Astrocyte of the cerebellum (primary cell): ENCODE measurements at regions not wholly inside any gene's neighbourhood (a gene's known extent, or its start where the extent isn't known, plus 50 kb on each side); places are given as distances from the start of the nearest gene placed in this dataset.

ENCODE experiments used
- DNase-seq: peaks from one replicate; pipeline ENCODE4 v3.0.0-alpha.2; 2011; ENCODE audit warnings: low read depth
- H3K4me3 ChIP-seq: 2 replicates; pipeline ENCODE4 v1.5.1; 2011; ENCODE audit warnings: mild to moderate bottlenecking, low read depth, low read length, moderate library complexity
- CTCF ChIP-seq: IDR thresholded peaks from 2 replicates; pipeline ENCODE4 v1.5.1; 2012; ENCODE audit warnings: low read length, low read depth, moderate library complexity, mild to moderate bottlenecking; ENCODE audit errors: missing control alignments
- in situ Hi-C: cut with HindIII; loops from 2 replicates; pipeline ENCODE4 v1.10.0; 2017; ENCODE audit warnings: low sequenced_read_pairs

- no peak overlapping the region for H3K4me3 ChIP-seq
- in situ Hi-C loops, result no loop called here
- no peak for DNase-seq
- no peak for TF ChIP-seq CTCF
Observed at GRCh38 chr7:119572132-119572531, 700.8 kb upstream of the KCND2 start.

DNA sequence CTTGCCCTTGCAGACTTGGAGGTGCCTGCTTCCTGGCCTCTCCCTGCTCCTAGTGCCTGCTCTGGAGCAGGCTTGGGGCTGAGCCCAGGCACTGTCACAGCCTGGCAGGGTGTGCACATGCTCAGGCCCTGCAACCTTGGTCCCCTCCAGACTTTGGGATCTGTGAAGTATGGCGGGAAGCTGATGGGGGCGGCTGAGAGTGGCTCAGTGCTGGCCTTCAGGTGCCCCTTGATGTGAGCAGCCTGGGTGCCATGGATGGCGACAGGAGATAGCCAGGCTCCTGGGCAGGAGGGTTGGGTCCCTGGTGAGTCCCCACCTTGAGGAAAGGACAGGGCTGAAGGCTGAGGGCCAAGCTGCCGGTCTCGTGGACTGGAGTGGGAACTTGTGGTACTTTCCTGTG, 700.4 kb upstream of the KCND2 start:
- in situ Hi-C loops, result no loop called here
- DNase-seq, result no peak
- no peak for TF ChIP-seq CTCF
- no peak overlapping the region for H3K4me3 ChIP-seq

DNA sequence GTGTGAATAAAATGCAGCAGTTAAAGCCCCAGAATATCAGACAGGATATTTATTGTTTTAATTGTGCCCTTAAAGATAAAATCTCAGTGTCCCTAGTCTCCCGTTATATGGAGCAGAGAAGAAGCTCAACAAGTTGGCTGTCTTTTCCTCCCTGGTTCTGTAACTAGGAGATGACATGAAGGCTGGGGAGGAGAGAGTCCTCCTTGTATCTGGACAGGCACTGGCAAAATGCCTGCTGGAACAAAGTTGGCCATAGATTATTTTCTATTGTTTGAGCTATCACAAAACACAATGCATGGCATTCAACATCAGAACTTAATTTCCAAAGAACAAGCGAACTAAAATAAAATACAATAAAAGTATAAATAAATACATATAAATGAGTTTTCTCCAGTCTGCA, 694.9 kb upstream of the KCND2 start:
- in situ Hi-C loops, result no loop called here
- no peak for TF ChIP-seq CTCF
- no peak overlapping the region for H3K4me3 ChIP-seq
- DNase-seq, result no peak

DNA sequence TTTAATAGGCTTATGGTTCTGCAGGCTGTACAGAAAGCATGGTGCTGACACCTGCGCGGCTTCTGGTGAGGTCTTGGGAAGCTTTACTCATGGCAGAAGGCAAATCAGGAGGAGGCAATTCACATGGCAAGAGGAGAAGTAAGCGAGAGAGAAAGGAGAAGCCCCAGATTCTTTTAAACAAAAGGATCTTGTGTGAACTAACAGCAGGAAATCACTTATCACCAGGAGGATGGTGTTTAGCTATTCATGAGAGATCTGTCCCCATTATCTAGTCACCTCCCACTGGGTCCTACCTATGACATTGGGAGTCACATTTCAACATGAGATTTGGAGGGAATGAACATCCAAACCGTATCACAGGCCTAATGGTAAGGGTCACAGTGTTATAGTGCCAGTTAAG, 678.0 kb upstream of the KCND2 start:
- DNase-seq, result no peak
- H3K4me3 ChIP-seq, result no peak overlapping the region
- in situ Hi-C loops, result no loop called here
- no peak for TF ChIP-seq CTCF

GRCh38 chr7:119596651-119597050, 676.3 kb upstream of the KCND2 start:
- in situ Hi-C loops, result no loop called here
- DNase-seq, result no peak
- H3K4me3 ChIP-seq, result no peak overlapping the region
- TF ChIP-seq CTCF, result no peak

DNA sequence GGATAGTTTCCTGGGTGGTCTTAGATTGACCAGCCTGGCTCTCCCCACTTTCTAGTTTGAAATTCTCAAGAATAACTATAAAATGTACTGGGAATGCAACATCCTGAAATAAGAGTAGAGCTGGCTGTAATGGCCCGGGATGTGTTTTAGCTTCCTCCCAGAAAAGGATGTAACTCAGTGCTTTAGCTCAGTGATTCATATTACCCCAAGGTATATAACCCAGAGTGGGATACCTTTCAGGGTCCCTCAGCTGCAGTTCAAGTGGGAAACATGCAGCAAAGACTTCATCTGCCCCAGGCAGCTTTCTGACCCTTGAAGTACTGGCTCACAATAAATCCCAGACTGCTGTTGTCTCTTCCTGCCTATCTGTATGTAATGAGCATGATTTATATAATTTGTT, 666.7 kb upstream of the KCND2 start:
- no peak for TF ChIP-seq CTCF
- H3K4me3 ChIP-seq, result no peak overlapping the region
- no peak for DNase-seq
- in situ Hi-C loops, result no loop called here

DNA sequence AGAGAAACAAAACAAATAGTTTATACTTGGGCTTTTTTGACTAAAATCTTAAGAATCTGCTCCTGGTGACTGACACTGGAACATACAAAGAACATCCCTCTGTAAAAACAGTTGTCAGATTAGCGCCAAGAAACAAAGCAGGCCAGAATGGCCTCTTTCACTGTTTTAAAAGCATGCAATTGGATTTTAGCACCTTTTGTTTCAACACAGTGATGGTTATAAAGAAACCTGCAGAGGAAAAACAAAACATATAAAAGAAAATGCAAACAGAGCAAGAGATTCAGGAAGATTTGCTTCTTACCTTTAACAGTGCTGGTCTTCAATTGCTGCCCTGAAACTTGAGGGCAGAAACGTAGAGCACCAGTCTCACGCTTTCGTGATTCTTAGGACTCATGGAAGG, 652.2 kb upstream of the KCND2 start:
- in situ Hi-C loops, result no loop called here
- DNase-seq, result no peak
- no peak overlapping the region for H3K4me3 ChIP-seq
- no peak for TF ChIP-seq CTCF
